Effector memory CD8-positive, alpha-beta T cell (primary cell): ENCODE measurements at regions not wholly inside any gene's neighbourhood (a gene's known extent, or its start where the extent isn't known, plus 50 kb on each side); places are given as distances from the start of the nearest gene placed in this dataset.
A peak's percentile ranks its signal among the peaks of the same experiment; 100 is the strongest.
"Not testable (repeated sequence)": the region's sequence is repeated elsewhere in the genome, so short reads cannot be mapped to it uniquely, and the experiment has no call there.

Experiments
- ATAC-seq: fragments of 150-1000 bp; cut with Tn5 transposase; replicated peaks from 2 replicates; pipeline ENCODE4 v1.10.0; 2021; ENCODE audit warnings: mild to moderate bottlenecking, moderate library complexity
- DNase-seq, 3 experiments: peaks; one replicate each; pipeline ENCODE4 v3.0.0; 2021
- H3K27ac Mint-ChIP-seq, 2 donors: one replicate each; pipeline ENCODE4 v1.8.0; 2022; ENCODE audit warnings: mild to moderate bottlenecking in 2 of 2, mixed read lengths in 2 of 2, moderate library complexity in 2 of 2
- H3K27me3 Mint-ChIP-seq, 2 donors: one replicate each; pipeline ENCODE4 v1.8.0; 2022; ENCODE audit warnings: mixed read lengths in 2 of 2
- H3K36me3 Mint-ChIP-seq: one replicate; pipeline ENCODE4 v1.8.0; 2022; ENCODE audit warnings: mild to moderate bottlenecking, moderate library complexity, mixed read lengths; ENCODE audit not compliant: insufficient read depth
- H3K4me1 Mint-ChIP-seq, 2 donors: one replicate each; pipeline ENCODE4 v1.8.0; 2022; ENCODE audit warnings: low read depth in 2 of 2, mixed read lengths in 2 of 2
- H3K4me3 Mint-ChIP-seq, 2 donors: one replicate each; pipeline ENCODE4 v1.8.0; 2022; ENCODE audit warnings: mild to moderate bottlenecking in 2 of 2, mixed read lengths in 2 of 2, moderate library complexity in 2 of 2
- H3K9me3 Mint-ChIP-seq, 2 donors: one replicate each; pipeline ENCODE4 v1.8.0; 2022; ENCODE audit warnings: mixed read lengths in 2 of 2

- not testable (repeated sequence) for DNase-seq, H3K4me3 Mint-ChIP-seq, ATAC-seq, H3K27ac Mint-ChIP-seq, H3K9me3 Mint-ChIP-seq
- peaks cover 0 to 17% of the 10 kb centered on the region in 2 donors for H3K27me3 Mint-ChIP-seq
- H3K4me1 Mint-ChIP-seq, result peaks cover 9 to 14% of the 10 kb centered on the region in 2 donors
- peaks cover 12% of the 10 kb centered on the region for H3K36me3 Mint-ChIP-seq
Measured at GRCh38 chr11:3509563-3509962, 130.6 kb upstream of the ZNF195 start.

DNA sequence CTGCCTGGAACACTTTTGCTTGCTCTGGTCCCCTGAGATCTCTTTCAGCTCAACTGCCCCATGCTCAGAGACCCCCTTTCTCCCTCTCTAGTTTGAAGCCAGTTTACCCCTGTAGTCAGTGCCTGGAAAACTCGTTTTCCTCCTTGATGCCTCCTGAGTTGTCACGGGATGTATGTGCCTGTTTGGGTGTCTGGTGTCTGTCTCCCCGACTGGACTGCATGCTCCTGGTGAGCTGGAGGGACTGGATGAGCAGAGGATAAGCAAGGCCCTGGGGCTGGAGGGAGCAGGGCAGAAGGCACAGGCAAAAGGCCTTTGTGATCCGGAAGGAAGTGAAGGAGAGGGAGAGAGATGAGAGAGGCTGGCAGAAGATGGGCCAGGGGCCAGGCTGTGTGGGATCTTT, 120.3 kb upstream of the ZNF195 start:
- H3K27me3 Mint-ChIP-seq, result peaks cover 23 to 30% of the 10 kb centered on the region in 2 donors
- not testable (repeated sequence) for H3K4me1 Mint-ChIP-seq, ATAC-seq, DNase-seq, H3K4me3 Mint-ChIP-seq, H3K9me3 Mint-ChIP-seq, H3K27ac Mint-ChIP-seq, H3K36me3 Mint-ChIP-seq

- DNase-seq, H3K9me3 Mint-ChIP-seq, H3K4me3 Mint-ChIP-seq, H3K27ac Mint-ChIP-seq, H3K4me1 Mint-ChIP-seq, H3K36me3 Mint-ChIP-seq, ATAC-seq: not testable (repeated sequence)
- H3K27me3 Mint-ChIP-seq, result peaks cover 23 to 30% of the 10 kb centered on the region in 2 donors
Measured at GRCh38 chr11:3498356-3498755, 119.4 kb upstream of the ZNF195 start.

DNA sequence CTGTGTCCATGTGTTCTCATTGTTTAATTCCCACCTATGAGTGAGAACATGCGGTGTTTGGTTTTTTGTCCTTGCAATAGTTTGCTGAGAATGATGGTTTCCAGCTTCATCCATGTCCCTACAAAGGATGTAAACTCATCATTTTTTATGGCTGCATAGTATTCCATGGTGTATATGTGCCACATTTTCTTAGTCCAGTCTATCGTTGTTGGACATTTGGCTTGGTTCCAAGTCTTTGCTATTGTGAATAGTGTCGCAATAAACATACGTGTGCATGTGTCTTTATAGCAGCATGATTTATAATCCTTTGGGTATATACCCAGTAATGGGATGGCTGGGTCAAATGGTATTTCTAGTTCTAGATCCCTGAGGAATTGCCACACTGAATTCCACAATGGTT, 114.2 kb upstream of the ZNF195 start:
- not testable (repeated sequence) for H3K4me3 Mint-ChIP-seq, DNase-seq, H3K4me1 Mint-ChIP-seq, H3K27ac Mint-ChIP-seq, H3K9me3 Mint-ChIP-seq, H3K36me3 Mint-ChIP-seq, ATAC-seq
- peaks cover 14 to 25% of the 10 kb centered on the region in 2 donors for H3K27me3 Mint-ChIP-seq

DNA sequence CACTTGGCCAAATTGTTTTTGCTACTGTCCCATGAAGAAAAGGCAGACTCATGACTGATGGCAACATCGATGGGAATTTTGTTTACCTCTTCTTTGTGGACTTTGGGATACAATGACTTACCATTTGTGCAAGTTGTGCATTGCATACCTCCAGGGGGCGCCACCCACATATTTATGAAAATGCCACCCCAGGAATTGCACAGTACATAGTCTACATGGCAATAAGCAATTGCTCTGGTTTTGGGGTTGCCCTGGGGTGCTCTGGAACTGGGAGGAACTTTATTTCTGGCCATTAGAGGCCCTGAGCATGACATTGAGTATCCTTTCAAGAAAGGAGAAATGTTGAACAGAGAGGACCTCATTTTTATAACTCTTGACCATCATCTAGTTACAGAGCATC, 109.1 kb upstream of the ZNF195 start:
- DNase-seq, H3K9me3 Mint-ChIP-seq, H3K27ac Mint-ChIP-seq, H3K4me3 Mint-ChIP-seq, H3K36me3 Mint-ChIP-seq, H3K4me1 Mint-ChIP-seq, ATAC-seq: not testable (repeated sequence)
- peaks cover 27 to 42% of the 10 kb centered on the region in 2 donors for H3K27me3 Mint-ChIP-seq

GRCh38 chr11:3485737-3486136, 106.8 kb upstream of the ZNF195 start:
- not testable (repeated sequence) for H3K9me3 Mint-ChIP-seq, H3K4me3 Mint-ChIP-seq, H3K36me3 Mint-ChIP-seq, DNase-seq, H3K27ac Mint-ChIP-seq, H3K4me1 Mint-ChIP-seq, ATAC-seq
- peaks cover 39 to 63% of the 10 kb centered on the region in 2 donors for H3K27me3 Mint-ChIP-seq

GRCh38 chr11:3476937-3477885, 98.3 kb upstream of the ZNF195 start:
- not testable (repeated sequence) for H3K9me3 Mint-ChIP-seq, H3K36me3 Mint-ChIP-seq, DNase-seq, H3K4me1 Mint-ChIP-seq, ATAC-seq, H3K27ac Mint-ChIP-seq, H3K4me3 Mint-ChIP-seq
- peaks cover 17 to 44% of the 10 kb centered on the region in 2 donors for H3K27me3 Mint-ChIP-seq

GRCh38 chr11:3476084-3476936, 97.4 kb upstream of the ZNF195 start:
- peaks cover 12 to 38% of the 10 kb centered on the region in 2 donors for H3K27me3 Mint-ChIP-seq
- H3K27ac Mint-ChIP-seq, H3K4me1 Mint-ChIP-seq, H3K9me3 Mint-ChIP-seq, H3K36me3 Mint-ChIP-seq, DNase-seq, ATAC-seq, H3K4me3 Mint-ChIP-seq: not testable (repeated sequence)

- DNase-seq, H3K27ac Mint-ChIP-seq, H3K9me3 Mint-ChIP-seq, ATAC-seq, H3K4me3 Mint-ChIP-seq, H3K4me1 Mint-ChIP-seq, H3K36me3 Mint-ChIP-seq: not testable (repeated sequence)
- H3K27me3 Mint-ChIP-seq, result peaks cover 39 to 59% of the 10 kb centered on the region in 2 donors
Measured at GRCh38 chr11:3468963-3469362, 90.0 kb upstream of the ZNF195 start.

GRCh38 chr11:3467599-3467998, 88.7 kb upstream of the ZNF195 start:
- H3K27me3 Mint-ChIP-seq, result peaks cover 31 to 51% of the 10 kb centered on the region in 2 donors
- not testable (repeated sequence) for H3K4me3 Mint-ChIP-seq, H3K4me1 Mint-ChIP-seq, DNase-seq, H3K36me3 Mint-ChIP-seq, ATAC-seq, H3K9me3 Mint-ChIP-seq, H3K27ac Mint-ChIP-seq

DNA sequence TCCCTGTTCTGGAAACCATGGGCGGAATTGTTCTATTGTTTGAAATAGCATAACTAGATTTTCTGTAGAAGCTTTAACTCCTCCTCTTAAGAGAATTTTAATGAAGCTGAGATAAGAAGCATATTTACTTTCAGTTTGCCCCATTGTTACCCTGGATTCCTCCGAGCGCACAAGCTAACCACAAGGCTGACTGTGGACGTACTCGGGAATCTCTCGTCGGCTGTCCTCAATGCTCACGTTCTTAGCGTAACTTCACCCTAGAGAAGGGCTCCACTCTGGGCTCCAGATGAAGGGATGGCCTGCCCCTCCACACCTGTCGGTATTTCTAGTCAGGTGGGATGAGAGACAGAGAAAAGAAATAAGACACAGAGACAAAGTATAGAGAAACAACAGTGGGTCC, 76.7 kb upstream of the ZNF195 start:
- DNase-seq, H3K9me3 Mint-ChIP-seq, H3K4me1 Mint-ChIP-seq, H3K36me3 Mint-ChIP-seq, ATAC-seq: not testable (repeated sequence)
- H3K27me3 Mint-ChIP-seq, result peaks cover 33 to 38% of the 10 kb centered on the region in 2 donors
- peak overlapping the region in 1 of 2 donors; percentile 30 for H3K27ac Mint-ChIP-seq
- H3K4me3 Mint-ChIP-seq, result peak overlapping the region; percentile 33 to 67

GRCh38 chr11:3454844-3455243, 75.9 kb upstream of the ZNF195 start:
- Mint-ChIP-seq H3K4me3 (peak overlapping the region; percentile 33 to 67), H3K27me3 (peaks cover 26 to 30% of the 10 kb centered on the region in 2 donors)
- not testable (repeated sequence) for H3K9me3 Mint-ChIP-seq, ATAC-seq, H3K27ac Mint-ChIP-seq, H3K36me3 Mint-ChIP-seq, H3K4me1 Mint-ChIP-seq
- DNase-seq, result peak; percentile 31 to 56 (median 40)

- H3K9me3 Mint-ChIP-seq, H3K27ac Mint-ChIP-seq, H3K36me3 Mint-ChIP-seq, DNase-seq, ATAC-seq, H3K4me3 Mint-ChIP-seq, H3K4me1 Mint-ChIP-seq: not testable (repeated sequence)
- peaks cover 26 to 29% of the 10 kb centered on the region in 2 donors for H3K27me3 Mint-ChIP-seq
Measured at GRCh38 chr11:3453596-3454256, 74.8 kb upstream of the ZNF195 start.
